GM23338 (cell line): ENCODE measurements at regions not wholly inside any gene's neighbourhood (a gene's known extent, or its start where the extent isn't known, plus 50 kb on each side); places are given as distances from the start of the nearest gene placed in this dataset.

Source experiments
- ATAC-seq: fragments of 200-7000 bp; cut with Tn5 transposase; 3 replicates; pipeline ENCODE4 v1.9.1; 2020
- DNase-seq: peaks from one replicate; pipeline ENCODE4 v3.0.0-alpha.2; 2015; ENCODE audit warnings: low spot score
- H2AFZ ChIP-seq: fragments of 200-600 bp; sonication (generic); 2 replicates; pipeline ENCODE4 v1.8.0; 2016; ENCODE audit warnings: antibody characterized with exemption, mild to moderate bottlenecking, moderate library complexity
- H3F3A ChIP-seq: fragments of 200-600 bp; sonication (generic); replicated peaks from 2 replicates; pipeline ENCODE4 v1.8.0; 2017; ENCODE audit warnings: antibody characterized with exemption, mixed run types, low read depth
- H3K27ac ChIP-seq: fragments of 200-600 bp; sonication (generic); 2 replicates; pipeline ENCODE4 v1.6.1; 2016; ENCODE audit warnings: low read depth
- H3K27me3 ChIP-seq: fragments of 200-600 bp; sonication (generic); 2 replicates; pipeline ENCODE4 v1.8.0; 2016; ENCODE audit warnings: mild to moderate bottlenecking, mixed run types, moderate library complexity; ENCODE audit not compliant: insufficient read depth
- H3K36me3 ChIP-seq: fragments of 200-600 bp; sonication (generic); 2 replicates; pipeline ENCODE4 v1.8.0; 2016; ENCODE audit warnings: mild to moderate bottlenecking; ENCODE audit not compliant: insufficient read depth
- H3K4me1 ChIP-seq: fragments of 200-600 bp; sonication (generic); 2 replicates; pipeline ENCODE4 v1.8.0; 2016; ENCODE audit warnings: mild to moderate bottlenecking, moderate library complexity; ENCODE audit not compliant: insufficient read depth
- H3K4me2 ChIP-seq: fragments of 200-600 bp; sonication (generic); 2 replicates; pipeline ENCODE4 v1.7.1; 2017; ENCODE audit warnings: mixed run types
- H3K4me3 ChIP-seq: fragments of 200-600 bp; sonication (generic); 2 replicates; pipeline ENCODE4 v1.6.1; 2016; ENCODE audit warnings: mixed run types
- H3K79me2 ChIP-seq: fragments of 200-600 bp; sonication (generic); replicated peaks from 2 replicates; pipeline ENCODE4 v1.8.0; 2017; ENCODE audit warnings: mild to moderate bottlenecking; ENCODE audit not compliant: insufficient read depth
- H3K9me2 ChIP-seq: fragments of 200-600 bp; sonication (generic); 2 replicates; pipeline ENCODE4 v1.8.0; 2017; ENCODE audit not compliant: insufficient read depth
- H4K20me1 ChIP-seq: fragments of 200-600 bp; sonication (generic); replicated peaks from 2 replicates; pipeline ENCODE4 v1.8.0; 2017; ENCODE audit warnings: mild to moderate bottlenecking; ENCODE audit not compliant: insufficient read depth
- H3K27ac Mint-ChIP-seq: 2 replicates; pipeline ENCODE4 v1.8.0; 2020; ENCODE audit warnings: inconsistent platforms, mild to moderate bottlenecking, moderate library complexity, mixed read lengths
- H3K27me3 Mint-ChIP-seq: 3 replicates; pipeline ENCODE4 v1.8.0; 2022; ENCODE audit warnings: low read depth, mild to moderate bottlenecking, moderate library complexity, mixed read lengths, inconsistent platforms; ENCODE audit not compliant: insufficient read depth, poor library complexity
- H3K36me3 Mint-ChIP-seq: 3 replicates; pipeline ENCODE4 v1.8.0; 2021; ENCODE audit warnings: low read depth, mild to moderate bottlenecking, inconsistent platforms, moderate library complexity, mixed read lengths
- H3K4me1 Mint-ChIP-seq: 3 replicates; pipeline ENCODE4 v1.8.0; 2020; ENCODE audit warnings: mild to moderate bottlenecking, inconsistent platforms, mixed read lengths
- H3K4me3 Mint-ChIP-seq: 3 replicates; pipeline ENCODE4 v1.8.0; 2021; ENCODE audit warnings: moderate library complexity, mild to moderate bottlenecking, inconsistent platforms, mixed read lengths
- H3K9me3 Mint-ChIP-seq: 3 replicates; pipeline ENCODE4 v1.8.0; 2020; ENCODE audit warnings: moderate library complexity, mild to moderate bottlenecking, inconsistent platforms, mixed read lengths
- EZH2 ChIP-seq: fragments of 200-600 bp; sonication (generic); IDR thresholded peaks from one replicate; pipeline ENCODE4 v1.8.0; 2017; ENCODE audit warnings: antibody characterized with exemption, mild to moderate bottlenecking, low read depth; ENCODE audit not compliant: unreplicated experiment
- EZH2phosphoT487 ChIP-seq: fragments of 200-600 bp; sonication (generic); IDR thresholded peaks from one replicate; pipeline ENCODE4 v1.8.1; 2018; ENCODE audit warnings: antibody characterized with exemption; ENCODE audit not compliant: unreplicated experiment
- POLR2AphosphoS5 ChIP-seq: IDR thresholded peaks from 2 replicates; pipeline ENCODE4 v1.6.1; 2016; ENCODE audit warnings: antibody characterized with exemption, low read depth
- STAT1 ChIP-seq: IDR thresholded peaks from one replicate; pipeline ENCODE4 v1.6.1; 2016; ENCODE audit warnings: antibody characterized with exemption; ENCODE audit not compliant: unreplicated experiment
- ZNF114 ChIP-seq: fragments of 250-450 bp; sonication (Bioruptor Pico); IDR thresholded peaks from 2 replicates; pipeline ENCODE4 v1.5.0; 2020; ENCODE audit warnings: mild to moderate bottlenecking, moderate library complexity
- ZNF462 ChIP-seq: fragments of 250-450 bp; sonication (Bioruptor Pico); IDR thresholded peaks from 2 replicates; pipeline ENCODE4 v1.5.0; 2020; ENCODE audit warnings: mild to moderate bottlenecking, moderate library complexity

GRCh38 chr7:92997719-92998118, 120.1 kb downstream of the SAMD9 start:
- H3K4me3 ChIP-seq: no peak overlapping the region
- H3K27me3 ChIP-seq: no peaks in the 10 kb centered on the region
- no peaks in the 10 kb centered on the region for H3K36me3 Mint-ChIP-seq
- H3K79me2 ChIP-seq: no peaks in the 10 kb centered on the region
- no peak overlapping the region for H3K4me2 ChIP-seq
- H3K9me3 Mint-ChIP-seq: no peaks in the 10 kb centered on the region
- peak overlapping the region; percentile 67; the same call in 1 of the 2 replicates for H2AFZ ChIP-seq
- DNase-seq (no peak), ATAC-seq (no peak)
- H3K9me2 ChIP-seq: no peaks in the 10 kb centered on the region
- TF ChIP-seq POLR2AphosphoS5: no peak
- TF ChIP-seq STAT1: no peak
- TF ChIP-seq EZH2: no peak
- peaks cover 8% of the 10 kb centered on the region; the same call in 2 of the 3 replicates for H3K4me1 Mint-ChIP-seq
- no peak overlapping the region for H3K4me3 Mint-ChIP-seq
- no peaks in the 10 kb centered on the region for H4K20me1 ChIP-seq
- H3K27me3 Mint-ChIP-seq: peaks cover 13% of the 10 kb centered on the region
- no peaks in the 10 kb centered on the region for H3K36me3 ChIP-seq
- no peaks in the 10 kb centered on the region for H3F3A ChIP-seq
- H3K4me1 ChIP-seq: peaks cover 9% of the 10 kb centered on the region
- H3K27ac ChIP-seq: no peak overlapping the region
- no peak overlapping the region for H3K27ac Mint-ChIP-seq

GRCh38 chr7:92997152-92997551, 120.6 kb downstream of the SAMD9 start:
- no peak overlapping the region for H3K4me3 Mint-ChIP-seq
- H3K27ac ChIP-seq: no peak overlapping the region
- H4K20me1 ChIP-seq: no peaks in the 10 kb centered on the region
- H3K27me3 Mint-ChIP-seq: peaks cover 13% of the 10 kb centered on the region
- TF ChIP-seq STAT1 (no peak), POLR2AphosphoS5 (no peak), ZNF114 (CRISPR knock-in tag) (no peak), ZNF462 (no peak), EZH2phosphoT487 (no peak)
- no peak overlapping the region for H3K4me3 ChIP-seq
- H3K79me2 ChIP-seq: no peaks in the 10 kb centered on the region
- no peak overlapping the region for H3K4me2 ChIP-seq
- H3K4me1 Mint-ChIP-seq: peaks cover 13% of the 10 kb centered on the region; the same call in 2 of the 3 replicates
- DNase-seq (no peak), ATAC-seq (no peak)
- peaks cover 14% of the 10 kb centered on the region for H3K4me1 ChIP-seq
- H3K36me3 ChIP-seq: no peaks in the 10 kb centered on the region
- H3K9me2 ChIP-seq: no peaks in the 10 kb centered on the region
- H3K9me3 Mint-ChIP-seq: no peaks in the 10 kb centered on the region
- H3K27ac Mint-ChIP-seq: no peak overlapping the region
- H2AFZ ChIP-seq: no peak overlapping the region
- H3K27me3 ChIP-seq: no peaks in the 10 kb centered on the region
- no peaks in the 10 kb centered on the region for H3K36me3 Mint-ChIP-seq
- H3F3A ChIP-seq: no peaks in the 10 kb centered on the region
